ENCODE measurements at regions not wholly inside any gene's neighbourhood (a gene's known extent, or its start where the extent isn't known, plus 50 kb on each side); places are given as distances from the start of the nearest gene placed in this dataset.

GRCh38 chr21:35412231-35412630 is 363.1 kb upstream of the RUNX1 start:
- no peak for DNase-seq

- no peak for DNase-seq
Measured at GRCh38 chr21:35411434-35411833, 362.3 kb upstream of the RUNX1 start.

- DNase-seq, result no peak
Measured at GRCh38 chr21:35410656-35411055, 361.6 kb upstream of the RUNX1 start.

GRCh38 chr21:35410123-35410522 is 361.0 kb upstream of the RUNX1 start:
- no peak for DNase-seq

- DNase-seq, result no peak
Measured at GRCh38 chr21:35408401-35408800, 359.3 kb upstream of the RUNX1 start.

GRCh38 chr21:35406635-35407034 is 357.5 kb upstream of the RUNX1 start:
- no peak for DNase-seq

GRCh38 chr21:35405981-35406380 is 356.9 kb upstream of the RUNX1 start:
- no peak for DNase-seq

GRCh38 chr21:35404247-35404646 is 355.1 kb upstream of the RUNX1 start:
- DNase-seq, result no peak

GRCh38 chr21:35402061-35402460 is 353.0 kb upstream of the RUNX1 start:
- DNase-seq, result no peak

- no peak for DNase-seq
Measured at GRCh38 chr21:35401476-35401875, 352.4 kb upstream of the RUNX1 start.

GRCh38 chr21:35400233-35400939 is 351.3 kb upstream of the RUNX1 start:
- DNase-seq, result peak; percentile 45

- DNase-seq, result no peak
Measured at GRCh38 chr21:35399706-35400105, 350.6 kb upstream of the RUNX1 start.

- DNase-seq, result no peak
Measured at GRCh38 chr21:35399002-35399530, 350.0 kb upstream of the RUNX1 start.

- DNase-seq, result no peak
Measured at GRCh38 chr21:35398346-35398982, 349.4 kb upstream of the RUNX1 start.

- no peak for DNase-seq
Measured at GRCh38 chr21:35397781-35398180, 348.7 kb upstream of the RUNX1 start.

- no peak for DNase-seq
Measured at GRCh38 chr21:35396655-35397054, 347.6 kb upstream of the RUNX1 start.

GRCh38 chr21:35395728-35396127 is 346.6 kb upstream of the RUNX1 start:
- no peak for DNase-seq

GRCh38 chr21:35394634-35395369 is 345.7 kb upstream of the RUNX1 start:
- no peak for DNase-seq

- DNase-seq, result no peak
Measured at GRCh38 chr21:35394049-35394448, 344.9 kb upstream of the RUNX1 start.

- DNase-seq, result peak; percentile 14
Measured at GRCh38 chr21:35390013-35390776, 341.1 kb upstream of the RUNX1 start.

- no peak for DNase-seq
Measured at GRCh38 chr21:35386491-35387079, 337.5 kb upstream of the RUNX1 start.

GRCh38 chr21:35384375-35384774 is 335.3 kb upstream of the RUNX1 start:
- DNase-seq, result no peak

- DNase-seq, result no peak
Measured at GRCh38 chr21:35382696-35383095, 333.6 kb upstream of the RUNX1 start.

Measured in NCI-H2081 treated with DMSO at 0.1 percent for 48 hours (cell line).